ENCODE measurements at regions not wholly inside any gene's neighbourhood (a gene's known extent, or its start where the extent isn't known, plus 50 kb on each side); places are given as distances from the start of the nearest gene placed in this dataset.

GRCh38 chr5:71937921-71938698 is 169.2 kb upstream of the MAP1B start:
- no peak for TF ChIP-seq POLR2A (IDR thresholded peaks at IDR 0.05; ENCODE audit: low read length)
- TF ChIP-seq GATA1 (IDR thresholded peaks at IDR 0.05; ENCODE audit: low read depth, low read length), result no peak
